H1 (cell line): ENCODE measurements at regions not wholly inside any gene's neighbourhood (a gene's known extent, or its start where the extent isn't known, plus 50 kb on each side); places are given as distances from the start of the nearest gene placed in this dataset.

Source experiments
- CTCF ChIP-seq, 3 experiments: IDR thresholded peaks; 1 replicate in 2 of 3; 2 replicates in 1 of 3; pipeline versions ENCODE4 v1.5.1 to v1.6.1; 2011; ENCODE audit warnings: low read length in 3 of 3, mild to moderate bottlenecking in 3 of 3, inconsistent platforms in 2 of 3, low read depth in 1 of 3, moderate library complexity in 1 of 3; ENCODE audit not compliant: insufficient read depth in 1 of 3; ENCODE audit errors: control extremely low read depth in 1 of 3
- JUN ChIP-seq: IDR thresholded peaks from 2 replicates; pipeline ENCODE4 v1.6.1; 2011; ENCODE audit warnings: low read depth, mild to moderate bottlenecking, improper control_type of control experiment, low read length
- POLR2AphosphoS5 ChIP-seq: IDR thresholded peaks from 2 replicates; pipeline ENCODE4 v1.6.1; 2011; ENCODE audit warnings: low read depth, low read length

GRCh38 chr14:56061051-56061450 lies 57.2 kb upstream of the PELI2 start:
- TF ChIP-seq CTCF (IDR thresholded peaks at IDR 0.05; ENCODE audit: control extremely low read depth in 1 of 3, insufficient read depth in 1 of 3, low read depth in 1 of 3, low read length in 3 of 3) (no peak), JUN (no peak), POLR2AphosphoS5 (no peak)
